Activated CD4-positive, CD25-positive, alpha-beta regulatory T cell treated with anti-CD3 and anti-CD28 coated beads, Interleukin-2, amount 50 U/mL, for 72 hours (primary cell): ENCODE measurements at regions not wholly inside any gene's neighbourhood (a gene's known extent, or its start where the extent isn't known, plus 50 kb on each side); places are given as distances from the start of the nearest gene placed in this dataset.

Source experiments
- DNase-seq: peaks from one replicate; pipeline ENCODE4 v3.0.0; 2021

DNA sequence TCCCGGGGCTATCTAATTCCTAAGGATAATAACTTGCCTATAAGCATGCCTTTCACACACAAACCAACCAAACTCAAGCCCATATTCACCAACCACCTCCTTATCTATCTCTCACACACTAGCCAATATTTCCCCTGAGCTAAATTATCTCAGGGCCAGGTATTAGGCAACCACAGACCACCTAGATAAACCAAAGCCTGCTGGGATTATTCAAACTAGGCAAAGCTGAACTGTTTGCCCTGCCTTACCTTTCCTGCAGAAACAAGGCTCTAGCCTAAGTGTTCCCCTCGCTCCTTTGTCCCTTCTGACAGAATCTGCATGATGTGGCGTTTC lies 114.7 kb upstream of the EEA1 start:
- no peak for DNase-seq

- no peak for DNase-seq
Observed at GRCh38 chr12:93047118-93047517, 118.0 kb upstream of the EEA1 start.

DNA sequence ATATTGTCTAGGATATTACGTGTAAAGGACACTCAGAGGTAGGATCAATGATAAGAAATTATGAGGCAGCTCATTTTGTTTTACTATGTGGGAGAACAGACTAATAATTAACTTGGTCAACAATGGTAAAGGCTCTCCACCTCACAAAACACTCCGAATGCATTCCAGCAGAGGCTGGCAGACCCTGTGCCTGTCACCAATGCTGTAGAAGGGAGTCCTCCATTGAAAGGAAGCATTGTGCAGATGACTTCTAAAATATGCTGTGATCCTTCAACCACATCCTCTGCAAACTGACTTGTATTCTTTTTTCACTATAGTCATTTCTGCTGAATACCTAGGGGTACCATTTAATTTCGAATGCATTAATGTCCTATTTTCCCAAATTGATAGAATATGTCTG lies 119.6 kb upstream of the EEA1 start:
- no peak for DNase-seq

- no peak for DNase-seq
Observed at GRCh38 chr12:93050026-93050747, 121.1 kb upstream of the EEA1 start.

- no peak for DNase-seq
Observed at GRCh38 chr12:93050748-93051081, 121.6 kb upstream of the EEA1 start.

DNA sequence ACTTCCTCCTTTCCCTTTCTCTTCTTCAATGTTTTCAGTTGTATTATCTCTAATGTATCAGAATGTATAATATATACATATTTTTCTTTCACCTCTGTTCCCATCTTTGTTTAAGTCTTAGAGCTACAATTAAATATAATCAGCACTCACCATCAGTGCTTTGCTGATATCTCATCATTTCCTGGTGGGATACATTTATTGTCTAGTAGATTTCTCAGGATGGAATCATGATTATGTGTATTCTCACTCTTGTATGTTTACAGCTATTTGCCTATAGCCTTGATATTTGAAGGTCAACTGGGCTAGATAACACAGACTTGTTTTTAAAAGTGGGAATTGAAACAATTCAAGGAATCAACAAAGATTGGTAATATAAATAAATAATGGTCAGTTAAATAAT lies 124.9 kb upstream of the EEA1 start:
- DNase-seq = no peak

DNA sequence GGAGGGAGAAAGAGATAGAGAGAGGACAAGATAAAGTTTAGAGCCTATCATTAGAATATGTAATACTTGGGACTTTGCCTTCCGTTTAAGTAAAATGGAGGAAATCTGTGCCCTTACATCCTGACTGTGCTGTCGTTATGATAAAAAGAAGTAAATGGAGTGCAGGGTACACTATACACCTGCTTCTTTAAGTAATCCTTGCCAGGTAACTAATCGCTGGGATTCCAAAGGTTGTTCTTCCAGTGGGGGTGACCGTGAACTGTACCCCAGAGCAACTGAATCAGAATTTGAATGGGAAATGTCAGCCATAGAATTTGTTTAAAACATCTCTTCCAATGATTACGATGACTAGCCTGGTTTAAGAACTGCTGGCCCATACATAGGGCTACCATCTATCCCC lies 126.1 kb upstream of the EEA1 start:
- DNase-seq = no peak

DNA sequence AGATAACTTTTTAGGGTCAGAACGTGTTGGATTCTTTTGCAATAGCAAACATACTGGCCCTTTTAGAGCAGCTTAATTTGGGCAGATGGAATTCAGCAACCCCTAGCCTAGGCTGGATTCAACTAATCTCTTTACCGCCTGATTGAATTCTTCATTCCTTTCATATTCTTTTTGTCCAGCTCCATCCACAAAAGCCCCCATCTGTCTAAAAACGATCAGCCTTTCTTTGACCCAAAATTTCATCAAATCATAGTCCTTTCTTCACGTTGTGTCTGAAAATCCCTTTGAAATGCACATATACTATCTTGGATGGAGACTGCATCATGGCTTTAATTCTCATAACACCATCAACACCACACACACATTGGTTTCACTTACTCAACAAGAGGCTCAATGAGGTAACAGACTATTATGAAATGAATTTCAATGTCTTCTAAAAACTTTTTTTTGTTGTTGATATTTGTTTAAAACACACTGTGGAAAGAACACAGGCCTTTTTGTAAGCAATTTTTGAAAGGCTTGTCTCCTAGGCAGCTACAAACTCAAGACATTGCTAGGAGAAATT lies 128.0 kb upstream of the EEA1 start:
- no peak for DNase-seq

DNA sequence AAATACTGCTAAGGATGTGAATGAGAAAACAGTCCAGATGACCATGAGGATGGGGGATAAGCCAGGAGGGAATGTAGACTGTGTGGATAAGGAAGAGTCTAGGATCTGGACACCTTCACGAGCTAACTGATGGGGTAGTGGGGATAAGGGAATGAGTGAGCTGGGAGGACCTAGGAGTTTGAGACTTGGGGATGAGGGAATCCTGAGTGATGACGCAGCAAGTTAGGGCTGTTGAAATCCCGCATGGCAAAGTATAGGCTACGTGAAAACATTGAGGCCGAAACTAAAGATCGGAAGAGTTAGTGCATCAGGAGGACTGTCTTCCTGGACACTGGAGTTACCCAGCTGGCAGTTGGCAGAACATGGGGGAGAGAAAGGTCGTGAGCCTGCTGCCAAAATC lies 129.2 kb upstream of the EEA1 start:
- DNase-seq = no peak

- no peak for DNase-seq
Observed at GRCh38 chr12:93059288-93059687, 130.2 kb upstream of the EEA1 start.

- DNase-seq = no peak
Observed at GRCh38 chr12:93059925-93060665, 131.0 kb upstream of the EEA1 start.

DNA sequence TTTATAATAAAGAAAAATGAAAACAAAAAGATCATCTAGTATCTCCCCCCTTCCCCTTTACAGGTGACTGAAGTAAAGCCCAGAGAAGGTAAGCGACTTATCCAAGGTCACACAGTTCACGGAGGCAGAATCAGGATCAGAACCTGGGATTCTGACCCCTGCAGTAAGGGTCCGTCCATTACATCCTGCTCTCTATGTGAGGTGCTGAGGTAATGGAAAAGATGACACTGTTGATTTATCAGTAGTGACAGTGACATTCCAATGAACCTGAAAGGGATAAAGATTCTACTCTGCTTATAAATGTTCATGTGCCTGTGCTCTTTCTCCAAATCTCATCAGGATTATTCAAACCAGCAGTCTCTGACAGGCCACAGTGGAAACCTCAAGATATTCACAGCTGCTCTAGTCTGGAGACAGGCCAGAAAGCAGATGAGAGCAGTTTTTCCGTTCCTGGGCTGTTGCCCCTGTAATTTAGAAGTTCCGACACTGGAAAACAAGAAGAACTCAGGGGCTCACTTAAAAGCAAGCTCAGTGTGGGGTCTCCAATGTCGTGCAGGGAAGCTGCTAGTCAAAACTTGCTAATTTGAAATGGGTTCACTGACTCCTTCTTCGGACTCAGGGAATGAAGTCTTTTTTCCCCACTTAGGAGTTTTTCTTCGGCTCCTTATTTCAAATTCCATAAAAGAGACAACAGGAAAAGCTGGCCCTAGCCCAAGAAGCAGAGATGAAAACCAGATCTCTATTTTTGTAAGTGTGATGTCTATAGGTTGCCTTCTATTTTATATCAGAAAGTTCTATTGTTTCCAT lies 131.8 kb upstream of the EEA1 start:
- no peak for DNase-seq

GRCh38 chr12:93061473-93062419 lies 132.7 kb upstream of the EEA1 start:
- DNase-seq = no peak

- DNase-seq = no peak
Observed at GRCh38 chr12:93065896-93066295, 136.8 kb upstream of the EEA1 start.

- no peak for DNase-seq
Observed at GRCh38 chr12:93072340-93072739, 143.2 kb upstream of the EEA1 start.

DNA sequence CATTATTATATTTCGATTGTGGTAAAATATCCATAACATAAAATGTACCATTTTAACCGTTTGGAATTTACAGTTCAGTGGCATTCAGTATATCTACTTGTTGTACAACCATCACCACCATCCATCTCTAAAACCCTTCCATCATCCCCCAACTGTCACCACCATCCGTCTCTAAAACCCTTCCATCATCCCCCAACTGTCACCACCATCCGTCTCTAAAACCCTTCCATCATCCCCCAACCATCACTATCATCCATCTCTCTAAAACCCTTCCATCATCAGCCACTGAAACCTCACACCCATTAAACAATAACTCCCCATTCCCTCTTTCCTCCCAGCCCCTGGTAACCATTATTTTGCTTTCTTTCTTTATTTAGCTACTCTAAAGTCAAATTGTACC lies 144.2 kb upstream of the EEA1 start:
- DNase-seq = no peak

DNA sequence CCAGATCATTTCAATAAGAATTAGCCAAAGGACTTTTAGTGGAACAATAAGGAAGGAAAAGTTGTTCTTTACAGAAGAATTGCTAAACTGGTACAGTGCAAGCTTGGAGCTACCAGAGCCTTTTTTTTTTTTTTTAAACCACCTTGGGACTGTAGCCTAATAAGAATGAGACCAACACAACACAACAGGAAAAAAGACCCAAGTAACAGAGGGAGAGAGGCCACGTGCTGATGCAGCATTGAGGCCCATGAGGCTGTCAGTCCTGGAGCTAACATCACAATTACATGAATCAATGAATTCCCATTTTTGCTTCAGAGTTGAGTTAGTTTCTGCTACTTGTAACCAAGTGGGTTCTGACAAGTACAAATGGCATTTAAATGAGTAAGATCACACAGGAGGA lies 149.0 kb upstream of the EEA1 start:
- DNase-seq = no peak

DNA sequence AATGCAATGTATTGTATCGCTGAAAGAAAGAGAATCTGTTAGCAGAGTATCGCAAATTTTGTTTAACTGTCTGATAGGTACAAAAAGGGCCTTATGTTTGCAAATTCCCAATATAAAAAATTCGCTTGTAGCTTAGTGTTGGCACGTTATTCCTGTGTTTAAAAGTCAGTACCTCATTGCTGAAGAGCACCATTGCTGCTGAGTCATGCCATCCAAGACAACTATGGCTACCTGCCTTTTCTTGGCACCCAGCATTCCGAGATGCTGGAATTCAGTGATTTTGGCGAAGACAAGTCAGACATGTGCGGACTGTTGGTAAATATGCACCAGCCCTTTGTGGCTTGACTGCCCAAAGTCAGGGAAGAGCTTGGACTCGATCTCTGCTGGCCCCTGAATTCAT lies 149.5 kb upstream of the EEA1 start:
- no peak for DNase-seq

DNA sequence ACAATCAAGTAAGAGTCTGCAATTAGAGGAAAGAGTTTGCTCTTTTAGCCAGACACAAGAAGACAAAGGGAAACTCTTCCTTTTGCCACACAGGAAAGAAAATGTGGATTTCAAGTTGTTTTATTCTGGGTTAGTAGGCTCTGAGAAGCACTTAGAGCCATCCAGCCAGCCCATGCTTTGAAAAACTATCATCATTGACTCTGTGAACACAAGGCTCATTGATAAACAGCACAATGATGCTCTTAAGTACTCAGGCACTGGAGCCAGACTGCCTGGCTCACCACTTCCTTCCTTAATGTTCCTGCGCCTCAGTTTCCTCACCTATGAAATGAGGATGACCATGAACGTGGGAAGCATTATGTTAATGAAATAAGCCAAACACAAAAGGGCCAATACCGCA lies 150.2 kb upstream of the EEA1 start:
- no peak for DNase-seq

- DNase-seq = no peak
Observed at GRCh38 chr12:93079976-93080375, 150.9 kb upstream of the EEA1 start.

GRCh38 chr12:93080452-93080851 lies 151.4 kb upstream of the EEA1 start:
- DNase-seq = no peak

DNA sequence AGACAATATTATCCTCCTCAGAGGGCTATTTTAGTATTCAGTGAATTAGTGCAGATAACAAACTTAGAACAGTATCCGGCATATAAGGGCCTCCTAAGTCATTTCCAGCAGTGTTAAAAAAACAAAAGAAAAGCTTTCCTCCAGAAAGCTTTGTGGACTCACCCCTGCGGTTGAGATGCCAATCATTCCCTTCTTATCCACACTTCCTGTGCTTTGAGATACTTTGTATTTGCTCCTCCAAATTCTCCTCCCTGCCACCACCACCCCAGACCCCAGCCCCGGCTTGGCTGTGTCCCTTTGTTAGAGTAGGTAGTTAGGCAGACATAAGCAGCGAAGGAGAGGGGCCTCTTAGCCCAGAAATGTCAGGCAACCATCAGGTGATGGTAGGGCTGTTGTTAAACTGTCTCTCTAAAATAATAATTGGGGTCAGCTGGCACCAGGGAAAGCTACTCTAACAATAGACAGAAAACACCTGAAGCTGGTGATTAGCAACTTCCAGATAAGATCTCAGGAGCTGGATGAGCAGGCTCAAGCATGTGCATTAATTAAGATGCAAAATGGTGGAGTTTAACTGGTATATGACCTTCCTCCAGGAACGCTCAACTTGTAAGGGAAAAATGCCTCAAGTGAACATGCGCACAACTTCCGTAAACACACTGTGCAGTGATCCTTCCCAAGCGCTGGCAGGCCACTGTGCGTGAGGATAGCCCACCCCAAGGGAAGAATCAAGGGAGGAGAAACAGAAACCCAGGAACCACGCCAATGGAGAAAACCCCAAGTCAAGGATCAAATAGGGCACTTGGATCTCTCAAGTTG lies 152.1 kb upstream of the EEA1 start:
- no peak for DNase-seq
